Right ventricle myocardium inferior (tissue), 1 donor: ENCODE measurements at regions not wholly inside any gene's neighbourhood (a gene's known extent, or its start where the extent isn't known, plus 50 kb on each side); places are given as distances from the start of the nearest gene placed in this dataset.
A peak's percentile ranks its signal among the peaks of the same experiment; 100 is the strongest.

Experiments
- ATAC-seq: fragments of 200-7000 bp; cut with Tn5 transposase; one replicate; pipeline ENCODE4 v1.9.1; 2020; ENCODE audit warnings: mild to moderate bottlenecking, moderate library complexity
- DNase-seq: peaks from one replicate; pipeline ENCODE4 v3.0.0; 2021; ENCODE audit errors: missing footprints
- intact Hi-C: fragments of 100-400 bp; cut with DNase I; formaldehyde crosslinking; loops from one replicate; pipeline ENCODE4 v1.11.0; 2022
- donor health status: DM: no; HTN: yes; CAD: no; lungs with severe emphysema.

DNA sequence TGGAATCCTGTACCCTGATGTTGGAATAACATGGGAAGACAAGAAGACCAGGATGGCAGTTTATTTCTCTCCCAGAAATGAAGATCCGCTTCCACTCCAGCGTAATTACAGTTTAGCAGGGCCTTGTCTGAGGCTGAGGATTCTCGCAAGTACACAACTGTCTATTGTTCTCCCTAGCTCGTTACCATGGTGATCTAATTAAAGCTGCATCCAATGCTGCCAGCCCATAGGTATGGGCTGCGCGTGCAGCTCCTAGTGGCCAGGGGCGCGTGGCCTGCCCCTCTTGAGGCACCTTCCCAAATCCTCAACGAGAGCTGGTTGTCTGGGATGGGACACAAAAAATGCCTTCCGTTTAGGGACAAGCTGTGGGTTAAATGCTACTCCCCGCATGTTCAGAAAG lies 344.9 kb downstream of the CYRIA start:
- ATAC-seq = no peak
- intact Hi-C loops = no loop called here

DNA sequence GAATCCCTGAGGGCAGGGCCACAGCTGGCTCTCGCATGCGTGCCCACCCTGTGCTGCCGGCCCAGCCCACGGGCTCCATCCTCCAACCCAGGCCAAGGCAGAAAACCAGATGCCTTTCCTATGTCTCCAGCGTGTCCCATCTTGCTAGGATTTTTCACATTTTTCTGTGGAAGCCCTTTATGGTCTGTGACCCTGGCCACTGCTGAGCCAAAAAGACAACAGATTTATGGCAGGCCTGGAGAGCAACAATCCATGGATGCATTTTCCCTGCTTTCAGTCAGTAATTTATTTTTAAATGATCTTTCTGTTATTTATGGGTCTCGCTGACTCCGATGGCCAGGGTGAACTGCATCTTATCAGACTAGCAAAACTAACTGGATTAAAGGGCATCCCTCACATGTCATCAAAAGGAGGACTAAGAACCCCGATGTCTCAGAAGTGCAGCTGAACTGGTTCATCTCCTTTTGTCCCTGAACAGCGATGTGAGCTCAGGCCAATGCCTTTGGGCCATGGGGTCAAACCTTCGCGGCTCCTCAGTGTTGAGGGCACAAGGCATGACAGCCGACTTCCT lies 346.0 kb downstream of the CYRIA start:
- ATAC-seq (no peak), DNase-seq (no peak)
- intact Hi-C loops = no loop called here

More for the DNA sequence above, 344.9 kb downstream of the CYRIA start:
- no peak for DNase-seq

- no peak for ATAC-seq
- intact Hi-C loops = no loop called here
- no peak for DNase-seq
These were observed 347.0 kb downstream of the CYRIA start for GRCh38 chr2:16318474-16319195.

DNA sequence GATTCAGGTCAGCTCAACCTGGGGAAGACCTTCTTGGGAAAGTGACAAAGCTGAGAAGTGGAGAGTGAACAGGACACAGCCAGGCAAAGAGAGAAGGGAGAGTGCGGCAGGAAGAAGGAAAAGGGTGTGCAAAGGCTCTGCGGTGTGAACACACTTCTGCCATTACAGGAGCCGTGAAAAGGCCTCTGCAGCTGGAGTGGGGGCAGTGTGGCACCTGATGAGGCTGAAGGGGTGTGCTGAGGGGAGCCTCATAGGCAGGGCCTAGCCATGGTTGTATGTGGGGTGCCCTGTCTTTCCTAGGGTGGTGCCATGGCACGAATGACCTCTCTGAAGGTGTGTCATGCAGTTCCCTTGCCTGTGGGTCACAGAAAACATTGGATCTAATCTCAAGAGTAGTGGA lies 347.6 kb downstream of the CYRIA start:
- DNase-seq (no peak), ATAC-seq (no peak)
- intact Hi-C loops = no loop called here

GRCh38 chr2:16317211-16317830 lies 348.3 kb downstream of the CYRIA start:
- intact Hi-C loops = no loop called here
- DNase-seq (no peak), ATAC-seq (peak; percentile 38)

DNA sequence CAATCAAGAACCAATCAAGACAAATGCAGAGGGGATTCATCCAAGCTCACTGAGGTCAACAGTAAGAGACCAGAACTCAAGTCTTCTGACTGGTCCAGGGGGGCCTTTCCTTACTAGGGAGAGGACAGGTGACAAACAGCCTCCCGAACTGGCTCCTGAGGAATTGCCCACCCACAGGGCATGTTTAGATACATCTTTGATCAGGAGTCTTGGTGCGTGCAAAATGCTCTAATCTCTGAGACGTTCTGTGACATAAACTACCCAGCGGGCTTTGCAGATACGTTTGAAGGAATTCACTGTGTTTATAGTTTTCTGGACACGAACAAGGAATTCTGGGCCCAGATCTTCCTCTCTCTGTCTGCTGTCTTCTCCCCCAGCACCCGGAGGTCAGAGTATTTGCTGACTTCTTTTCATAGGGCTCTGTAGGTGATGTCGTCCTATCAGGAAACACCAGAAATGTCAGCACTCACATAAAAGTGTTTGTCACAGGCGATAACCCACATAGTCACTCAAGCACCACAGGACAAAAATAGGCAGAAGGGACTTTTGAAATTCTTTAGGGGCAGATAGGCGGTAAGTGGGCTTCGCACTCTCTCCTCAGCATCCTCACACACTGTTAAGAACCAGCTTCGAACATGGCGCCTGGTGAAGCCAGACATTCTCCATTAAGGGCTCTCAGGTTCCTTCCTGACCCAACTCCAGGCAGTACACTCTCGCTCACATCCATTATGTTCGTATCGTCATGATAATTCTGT lies 349.0 kb downstream of the CYRIA start:
- no peak for DNase-seq
- intact Hi-C loops = no loop called here
- ATAC-seq = peak; percentile 58

DNA sequence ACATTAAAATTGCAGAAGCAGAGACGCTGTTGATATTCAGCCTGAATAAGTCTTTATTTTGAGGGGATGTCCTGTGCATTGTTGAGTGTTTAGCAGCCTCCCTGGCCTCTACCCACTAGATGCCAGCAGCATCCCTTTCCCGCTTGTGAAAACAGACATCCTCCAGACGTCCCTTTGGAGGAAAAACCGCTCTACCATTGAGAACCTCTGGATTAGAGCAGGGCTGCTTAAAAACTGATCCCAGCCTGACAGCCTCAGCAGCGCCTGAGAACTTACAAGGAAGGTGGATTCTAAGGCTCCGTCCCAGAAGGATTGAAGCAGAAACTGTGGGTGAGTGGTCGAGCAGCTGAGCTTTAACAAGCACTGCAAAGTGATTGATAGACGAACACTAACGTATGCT lies 349.7 kb downstream of the CYRIA start:
- DNase-seq = no peak
- no peak for ATAC-seq

DNA sequence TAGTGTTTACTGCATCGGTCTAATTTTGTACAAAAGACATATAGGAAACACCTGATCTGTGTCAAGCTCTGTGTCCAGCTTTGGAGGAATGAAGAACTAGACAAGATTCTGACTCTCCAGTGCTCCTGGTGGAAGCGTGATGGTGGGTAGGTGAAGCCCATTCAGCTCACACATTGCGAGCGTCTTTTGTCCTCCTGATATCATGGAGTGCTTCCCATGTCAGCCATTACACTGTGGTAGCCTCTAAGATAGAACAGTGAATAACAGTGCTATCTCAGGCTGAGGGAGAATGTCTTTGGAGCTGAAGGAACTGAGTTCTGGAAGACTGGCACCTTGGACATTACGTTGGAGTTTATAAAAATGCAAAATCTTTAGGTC lies 350.2 kb downstream of the CYRIA start:
- DNase-seq (no peak), ATAC-seq (no peak)
- intact Hi-C loops = no loop called here

More for the DNA sequence above, 349.7 kb downstream of the CYRIA start:
- intact Hi-C loops = no loop called here

GRCh38 chr2:16314691-16315457 lies 350.8 kb downstream of the CYRIA start:
- no peak for ATAC-seq
- intact Hi-C loops = no loop called here
- no peak for DNase-seq

- DNase-seq (no peak), ATAC-seq (no peak)
- intact Hi-C loops = no loop called here
These were observed 351.6 kb downstream of the CYRIA start for GRCh38 chr2:16314001-16314400.

- ATAC-seq = no peak
- DNase-seq = no peak
- intact Hi-C loops = no loop called here
These were observed 352.2 kb downstream of the CYRIA start for GRCh38 chr2:16313235-16313975.

GRCh38 chr2:16312771-16313170 lies 352.9 kb downstream of the CYRIA start:
- DNase-seq = no peak
- ATAC-seq = no peak
- intact Hi-C loops = no loop called here

- intact Hi-C loops = no loop called here
- ATAC-seq = no peak
These were observed 353.9 kb downstream of the CYRIA start for GRCh38 chr2:16311521-16312440.

GRCh38 chr2:16308816-16309215 lies 356.8 kb downstream of the CYRIA start:
- intact Hi-C loops = no loop called here
- ATAC-seq = no peak
- DNase-seq = no peak

More at GRCh38 chr2:16311521-16312440, 353.9 kb downstream of the CYRIA start:
- DNase-seq = no peak

DNA sequence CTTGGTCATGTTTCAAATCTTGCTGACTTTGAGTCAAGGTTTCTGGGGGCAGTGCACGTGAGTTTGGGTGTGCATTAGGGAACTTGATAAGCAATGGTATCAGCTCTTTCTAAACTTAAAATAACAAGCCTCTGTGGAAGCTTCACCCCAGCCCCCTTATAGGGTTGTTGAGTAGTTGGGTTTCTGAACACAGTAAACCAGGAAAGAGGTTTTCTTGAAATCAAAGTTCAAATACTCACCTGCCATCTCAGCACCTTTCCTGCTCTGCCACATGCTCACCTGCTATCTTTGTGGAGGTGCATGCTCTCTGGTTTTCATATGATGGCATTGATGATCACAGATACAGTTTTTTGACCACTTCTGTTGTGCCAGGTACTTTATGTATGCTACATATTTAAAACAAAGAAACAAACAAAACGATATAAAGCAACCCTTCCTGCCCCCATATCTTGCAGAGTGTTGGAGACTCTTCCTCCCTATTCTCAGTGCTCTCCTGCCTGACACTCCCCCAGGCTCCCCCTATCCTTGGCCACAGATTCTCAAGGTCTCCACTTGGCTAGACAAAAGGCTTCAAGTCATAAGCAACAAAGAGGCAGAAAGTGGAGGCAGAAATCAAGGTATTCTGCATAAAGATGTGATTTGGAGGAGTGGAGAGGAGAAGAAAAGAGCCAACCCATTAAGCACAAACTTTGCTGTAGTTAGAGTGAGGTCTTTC lies 360.6 kb downstream of the CYRIA start:
- no peak for DNase-seq
- no peak for ATAC-seq
- intact Hi-C loops = no loop called here

GRCh38 chr2:16303761-16304160 lies 361.9 kb downstream of the CYRIA start:
- no peak for ATAC-seq
- intact Hi-C loops = no loop called here
- DNase-seq = no peak

- no peak for DNase-seq
- no peak for ATAC-seq
- intact Hi-C loops = no loop called here
These were observed 362.4 kb downstream of the CYRIA start for GRCh38 chr2:16303273-16303577.
